ENCODE measurements at regions not wholly inside any gene's neighbourhood (a gene's known extent, or its start where the extent isn't known, plus 50 kb on each side); places are given as distances from the start of the nearest gene placed in this dataset.

- no peak for DNase-seq
These were observed 220.2 kb downstream of the AUH start for GRCh38 chr9:91141407-91141965.

- no peak for DNase-seq
These were observed 218.6 kb downstream of the AUH start for GRCh38 chr9:91143162-91143561.

GRCh38 chr9:91143642-91144041, 218.1 kb downstream of the AUH start:
- no peak for DNase-seq

- DNase-seq, result no peak
These were observed 216.9 kb downstream of the AUH start for GRCh38 chr9:91144769-91145168.

- DNase-seq, result no peak
These were observed 216.2 kb downstream of the AUH start for GRCh38 chr9:91145496-91145895.

GRCh38 chr9:91146391-91147019, 215.2 kb downstream of the AUH start:
- no peak for DNase-seq

- DNase-seq, result no peak
These were observed 214.5 kb downstream of the AUH start for GRCh38 chr9:91147079-91147708.

- no peak for DNase-seq
These were observed 213.4 kb downstream of the AUH start for GRCh38 chr9:91148306-91148705.

- DNase-seq, result no peak
These were observed 211.3 kb downstream of the AUH start for GRCh38 chr9:91150273-91150997.

- peak; percentile 26 for DNase-seq
These were observed 210.6 kb downstream of the AUH start for GRCh38 chr9:91150998-91151717.

GRCh38 chr9:91151718-91152095, 210.0 kb downstream of the AUH start:
- no peak for DNase-seq

- DNase-seq, result no peak
These were observed 207.0 kb downstream of the AUH start for GRCh38 chr9:91154686-91155085.

GRCh38 chr9:91155181-91155580, 206.5 kb downstream of the AUH start:
- no peak for DNase-seq

- DNase-seq, result no peak
These were observed 205.9 kb downstream of the AUH start for GRCh38 chr9:91155746-91156376.

GRCh38 chr9:91156451-91157234, 205.1 kb downstream of the AUH start:
- DNase-seq, result no peak

- DNase-seq, result no peak
These were observed 203.8 kb downstream of the AUH start for GRCh38 chr9:91157883-91158282.

GRCh38 chr9:91158286-91158685, 203.4 kb downstream of the AUH start:
- no peak for DNase-seq

- DNase-seq, result no peak
These were observed 202.8 kb downstream of the AUH start for GRCh38 chr9:91158946-91159345.

- peak; percentile 56 for DNase-seq
These were observed 202.0 kb downstream of the AUH start for GRCh38 chr9:91159664-91160121.

- DNase-seq, result no peak
These were observed 201.5 kb downstream of the AUH start for GRCh38 chr9:91160181-91160580.

- DNase-seq, result no peak
These were observed 200.9 kb downstream of the AUH start for GRCh38 chr9:91160599-91161464.
